Liver (tissue), 8 donors: ENCODE measurements at regions not wholly inside any gene's neighbourhood (a gene's known extent, or its start where the extent isn't known, plus 50 kb on each side); places are given as distances from the start of the nearest gene placed in this dataset.

ENCODE experiments used
- DNase-seq: peaks from one replicate; pipeline ENCODE4 v3.0.0-alpha.2; 2017; ENCODE audit warnings: low spot score
- H3K27ac ChIP-seq, 2 donors: one replicate each; pipeline ENCODE4 v1.7.0; 2013; ENCODE audit warnings: inconsistent platforms in 2 of 2, low read length in 2 of 2, control low read depth in 1 of 2, low read depth in 1 of 2, mild to moderate bottlenecking in 1 of 2
- H3K27me3 ChIP-seq, 4 donors: one replicate each; pipeline versions ENCODE4 v1.6.1 to v1.7.0; 2013; ENCODE audit warnings: low read length in 3 of 4, inconsistent platforms in 1 of 4, mild to moderate bottlenecking in 1 of 4, moderate library complexity in 1 of 4; ENCODE audit not compliant: control insufficient read depth in 4 of 4, insufficient read depth in 4 of 4
- H3K36me3 ChIP-seq, 4 donors: one replicate each; pipeline versions ENCODE4 v1.6.1 to v1.7.0; 2013; ENCODE audit warnings: low read length in 3 of 4, mild to moderate bottlenecking in 3 of 4, low read depth in 1 of 4, moderate library complexity in 1 of 4; ENCODE audit not compliant: control insufficient read depth in 4 of 4, insufficient read depth in 3 of 4
- H3K4me1 ChIP-seq, 4 donors: one replicate each; pipeline versions ENCODE4 v1.6.1 to v1.7.0; 2013; ENCODE audit warnings: low read length in 3 of 4, mild to moderate bottlenecking in 3 of 4, moderate library complexity in 1 of 4; ENCODE audit not compliant: control insufficient read depth in 4 of 4, insufficient read depth in 4 of 4
- H3K4me3 ChIP-seq, 3 donors: one replicate each; pipeline versions ENCODE4 v1.6.1 to v1.7.0; 2013; ENCODE audit warnings: low read length in 3 of 3, control low read depth in 1 of 3, low read depth in 1 of 3, mild to moderate bottlenecking in 1 of 3
- H3K9ac ChIP-seq, 2 donors: one replicate each; pipeline ENCODE4 v1.7.0; 2013; ENCODE audit warnings: low read length in 2 of 2, mild to moderate bottlenecking in 2 of 2, moderate library complexity in 2 of 2, control low read depth in 1 of 2, low read depth in 1 of 2
- H3K9me3 ChIP-seq, 4 donors: one replicate each; pipeline versions ENCODE4 v1.6.1 to v1.7.0; 2013; ENCODE audit warnings: low read length in 3 of 4; ENCODE audit not compliant: control insufficient read depth in 4 of 4
- ATF3 ChIP-seq: IDR thresholded peaks from 2 replicates; pipeline ENCODE4 v1.6.1; 2016; ENCODE audit warnings: antibody characterized with exemption
- CTCF ChIP-seq: fragments of 150-350 bp; IDR thresholded peaks from 2 replicates; pipeline ENCODE4 v1.5.1; 2017; ENCODE audit warnings: improper control_type of control experiment, low read depth, low read length; ENCODE audit not compliant: missing input control
- FOXA1 ChIP-seq: IDR thresholded peaks from 2 replicates; pipeline ENCODE4 v1.6.1; 2016; ENCODE audit warnings: antibody characterized with exemption
- FOXA2 ChIP-seq: IDR thresholded peaks from 2 replicates; pipeline ENCODE4 v1.6.1; 2016; ENCODE audit warnings: antibody characterized with exemption
- GABPA ChIP-seq, 2 donors: IDR thresholded peaks in 1 of 2; conservative IDR thresholded peaks in 1 of 2; 2 replicates each; pipeline ENCODE4 v1.6.1; 2016; ENCODE audit warnings: antibody characterized with exemption in 2 of 2, mild to moderate bottlenecking in 1 of 2, moderate library complexity in 1 of 2
- HNF4A ChIP-seq, 2 donors: conservative IDR thresholded peaks; 2 replicates each; pipeline ENCODE4 v1.6.1; 2016; ENCODE audit warnings: antibody characterized with exemption in 2 of 2, mild to moderate bottlenecking in 2 of 2
- HNF4G ChIP-seq: IDR thresholded peaks from 2 replicates; pipeline ENCODE4 v1.6.1; 2016; ENCODE audit warnings: antibody characterized with exemption
- JUND ChIP-seq, 2 donors: IDR thresholded peaks; 2 replicates each; pipeline ENCODE4 v1.6.1; 2016; ENCODE audit warnings: antibody characterized with exemption in 2 of 2
- NR2F2 ChIP-seq: IDR thresholded peaks from 2 replicates; pipeline ENCODE4 v1.6.1; 2016; ENCODE audit warnings: antibody characterized with exemption
- RAD21 ChIP-seq, 2 donors: IDR thresholded peaks; 2 replicates each; pipeline ENCODE4 v1.6.1; 2016; ENCODE audit warnings: antibody characterized with exemption in 2 of 2, mild to moderate bottlenecking in 2 of 2
- RXRA ChIP-seq, 2 donors: IDR thresholded peaks; 2 replicates each; pipeline ENCODE4 v1.6.1; 2017 to 2018; ENCODE audit warnings: antibody characterized with exemption in 2 of 2, mild to moderate bottlenecking in 1 of 2
- SP1 ChIP-seq: IDR thresholded peaks from 2 replicates; pipeline ENCODE4 v1.6.1; 2018; ENCODE audit warnings: antibody characterized with exemption, mild to moderate bottlenecking
- TAF1 ChIP-seq: conservative IDR thresholded peaks from 2 replicates; pipeline ENCODE4 v1.6.1; 2016; ENCODE audit warnings: antibody characterized with exemption, mild to moderate bottlenecking
- YY1 ChIP-seq: IDR thresholded peaks from 2 replicates; pipeline ENCODE4 v1.6.1; 2016; ENCODE audit warnings: antibody characterized with exemption, mild to moderate bottlenecking
- ZBTB33 ChIP-seq: IDR thresholded peaks from 2 replicates; pipeline ENCODE4 v1.6.1; 2016; ENCODE audit warnings: antibody characterized with exemption
- WGBS: extraction: QIAGEN DNeasy Blood & Tissue Kit; methylation state at CpG from one replicate; pipeline ENCODE4 v1.1.7; 2013; 5-methylcytosine and 5-hydroxymethylcytosine counted together
- donor health status: healthy.
- donor health status: healthy.
- donor health status: healthy.
- donor health status: healthy.
- donor health status: healthy.

GRCh38 chr13:73411067-73411809 is 352.4 kb downstream of the KLF5 start:
- DNase-seq, result no peak
- Histone ChIP-seq H3K27ac (no peak overlapping the region), H3K4me3 (no peak overlapping the region), H3K9me3 (no peaks in the 10 kb centered on the region), H3K9ac (no peak overlapping the region), H3K27me3 (no peaks in the 10 kb centered on the region), H3K4me1 (no peaks in the 10 kb centered on the region), H3K36me3 (no peaks in the 10 kb centered on the region)
- WGBS, result 67% methylated on average over 7 of the region's 7 CpGs
- TF ChIP-seq ZBTB33 (no peak), GABPA (IDR thresholded peaks at IDR 0.05 in 1 of 2, conservative IDR thresholded peaks at IDR 0.05 in 1 of 2) (no peak), SP1 (no peak), ATF3 (no peak), RAD21 (IDR thresholded peaks at IDR 0.05) (no peak), CTCF (no peak), JUND (IDR thresholded peaks at IDR 0.05) (no peak), FOXA2 (no peak), HNF4G (no peak), YY1 (no peak), TAF1 (no peak), FOXA1 (no peak), RXRA (IDR thresholded peaks at IDR 0.05) (no peak)

- WGBS, result 82% methylated on average over 1 of the region's 1 CpG
- Histone ChIP-seq H3K27me3 (no peaks in the 10 kb centered on the region), H3K9ac (no peak overlapping the region), H3K36me3 (no peaks in the 10 kb centered on the region), H3K4me1 (no peaks in the 10 kb centered on the region), H3K9me3 (no peaks in the 10 kb centered on the region), H3K27ac (no peak overlapping the region), H3K4me3 (no peak overlapping the region)
- no peak for DNase-seq
- no peak for TF ChIP-seq YY1
- TF ChIP-seq RAD21 (IDR thresholded peaks at IDR 0.05), result no peak
- TF ChIP-seq TAF1, result no peak
- no peak for TF ChIP-seq ZBTB33
- no peak for TF ChIP-seq FOXA1
- no peak for TF ChIP-seq RXRA (IDR thresholded peaks at IDR 0.05)
- no peak for TF ChIP-seq HNF4A (conservative IDR thresholded peaks at IDR 0.05)
- no peak for TF ChIP-seq SP1
- TF ChIP-seq ATF3, result no peak
- TF ChIP-seq HNF4G, result no peak
- TF ChIP-seq NR2F2, result no peak
These were observed 347.6 kb downstream of the KLF5 start for GRCh38 chr13:73406454-73406853.
